ENCODE measurements at regions not wholly inside any gene's neighbourhood (a gene's known extent, or its start where the extent isn't known, plus 50 kb on each side); places are given as distances from the start of the nearest gene placed in this dataset.

DNA sequence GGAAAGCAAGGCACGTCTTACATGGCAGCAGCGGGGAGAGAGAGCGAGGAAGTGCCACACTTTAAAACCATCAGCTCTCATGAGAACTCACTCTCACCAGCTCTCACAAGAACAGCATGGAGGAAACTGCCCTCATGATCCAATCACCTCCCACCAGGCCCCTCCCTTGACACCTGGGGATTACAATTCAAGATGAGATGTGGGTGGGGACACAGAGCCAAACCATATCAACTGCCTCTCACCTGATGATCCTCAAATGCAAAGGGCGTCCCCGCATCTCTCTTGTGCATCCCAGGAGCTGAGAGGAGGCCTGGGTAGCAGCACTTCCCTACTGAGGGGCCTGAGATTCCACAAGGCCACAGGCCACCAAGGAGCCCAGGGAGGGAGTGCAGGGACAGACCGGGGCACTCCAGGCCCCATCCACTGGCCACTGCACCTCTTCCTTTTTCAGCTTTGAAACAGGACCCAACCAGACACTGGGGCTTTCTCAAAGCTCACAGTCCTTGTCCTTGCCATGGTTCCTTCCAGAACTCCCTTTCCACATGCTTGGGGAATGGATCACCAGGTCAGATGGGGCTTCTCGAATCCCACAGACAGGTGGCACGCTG lies 54.5 kb upstream of the IL17B start:
- CTCF ChIA-PET, result no interaction called here
- Histone ChIP-seq H3K36me3 (ENCODE audit: low read depth, low read length) (no peaks in the 10 kb centered on the region), H3K4me2 (ENCODE audit: low read length) (no peak overlapping the region), H3K27ac (ENCODE audit: low read length) (no peak overlapping the region), H3K4me3 (ENCODE audit: low read length) (no peak overlapping the region), H3K9me2 (replicated peaks; ENCODE audit: low read length) (no peaks in the 10 kb centered on the region), H4K20me1 (ENCODE audit: low read length) (no peaks in the 10 kb centered on the region), H3K4me1 (ENCODE audit: insufficient read depth, low read length) (peaks cover 16% of the 10 kb centered on the region), H3K9ac (ENCODE audit: low read length) (no peak overlapping the region), H3K79me2 (ENCODE audit: low read length) (no peaks in the 10 kb centered on the region), H2AFZ (ENCODE audit: low read length) (no peak overlapping the region), H3F3A (ENCODE audit: low read length, unreplicated experiment) (no peaks in the 10 kb centered on the region), H3K9me3 (ENCODE audit: low read length) (no peaks in the 10 kb centered on the region), H3K27me3 (ENCODE audit: low read length) (no peaks in the 10 kb centered on the region)
- no TSS peak for BruUV-seq (replicated peaks)
- ATAC-seq, result no peak
- TF ChIP-seq EZH2phosphoT487 (IDR thresholded peaks at IDR 0.05; ENCODE audit: borderline replicate concordance, low read length) (no peak), EZH2 (IDR thresholded peaks at IDR 0.05; ENCODE audit: low read length, unreplicated experiment) (no peak)
- TF ChIP-seq, protein P1, sequence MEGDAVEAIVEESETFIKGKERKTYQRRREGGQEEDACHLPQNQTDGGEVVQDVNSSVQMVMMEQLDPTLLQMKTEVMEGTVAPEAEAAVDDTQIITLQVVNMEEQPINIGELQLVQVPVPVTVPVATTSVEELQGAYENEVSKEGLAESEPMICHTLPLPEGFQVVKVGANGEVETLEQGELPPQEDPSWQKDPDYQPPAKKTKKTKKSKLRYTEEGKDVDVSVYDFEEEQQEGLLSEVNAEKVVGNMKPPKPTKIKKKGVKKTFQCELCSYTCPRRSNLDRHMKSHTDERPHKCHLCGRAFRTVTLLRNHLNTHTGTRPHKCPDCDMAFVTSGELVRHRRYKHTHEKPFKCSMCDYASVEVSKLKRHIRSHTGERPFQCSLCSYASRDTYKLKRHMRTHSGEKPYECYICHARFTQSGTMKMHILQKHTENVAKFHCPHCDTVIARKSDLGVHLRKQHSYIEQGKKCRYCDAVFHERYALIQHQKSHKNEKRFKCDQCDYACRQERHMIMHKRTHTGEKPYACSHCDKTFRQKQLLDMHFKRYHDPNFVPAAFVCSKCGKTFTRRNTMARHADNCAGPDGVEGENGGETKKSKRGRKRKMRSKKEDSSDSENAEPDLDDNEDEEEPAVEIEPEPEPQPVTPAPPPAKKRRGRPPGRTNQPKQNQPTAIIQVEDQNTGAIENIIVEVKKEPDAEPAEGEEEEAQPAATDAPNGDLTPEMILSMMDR (conservative IDR thresholded peaks at IDR 0.05; ENCODE audit: low read depth, low read length), result no peak
- no peak for DNase-seq
- POLR2A ChIA-PET (ENCODE audit: unreplicated experiment), result no interaction called here
- intact Hi-C loops (cut with micrococcal nuclease), result loop anchor here (1.0 to 2.0 kb wide), 3 partner anchors 116 to 185 kb away; no protein-coding TSS in a partner anchor

DNA sequence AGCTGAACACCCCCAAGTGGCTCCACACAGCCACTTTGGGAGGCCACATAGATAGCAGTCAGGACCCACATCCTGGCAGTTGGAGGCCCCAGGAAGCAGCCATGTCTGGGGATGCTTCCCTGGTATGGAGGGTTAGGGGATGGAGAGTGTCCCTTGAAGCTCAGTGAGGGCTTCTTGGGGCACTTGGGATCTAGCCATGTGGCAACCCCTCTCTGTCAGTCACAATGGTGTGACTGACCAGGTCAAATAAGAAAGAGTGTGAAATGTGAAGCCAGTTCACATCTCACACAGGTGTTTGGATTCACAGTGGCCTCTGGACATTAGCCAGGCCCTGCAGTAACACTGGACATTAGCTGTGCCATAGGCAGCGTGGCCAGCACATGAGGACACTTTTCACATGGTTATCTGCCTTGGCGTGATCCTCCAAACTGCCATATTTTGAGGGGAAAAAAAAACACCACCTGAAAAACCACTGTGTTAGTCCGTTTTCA lies 53.9 kb upstream of the IL17B start:
- no peaks in the 10 kb centered on the region for H3F3A ChIP-seq (ENCODE audit: low read length, unreplicated experiment)
- H3K4me3 ChIP-seq (ENCODE audit: low read length), result no peak overlapping the region
- H3K27ac ChIP-seq (ENCODE audit: low read length), result no peak overlapping the region
- ATAC-seq (no peak), DNase-seq (no peak)
- no TSS peak for BruUV-seq (replicated peaks)
- no peak overlapping the region for H3K9ac ChIP-seq (ENCODE audit: low read length)
- H3K9me3 ChIP-seq (ENCODE audit: low read length), result no peaks in the 10 kb centered on the region
- no peaks in the 10 kb centered on the region for H3K79me2 ChIP-seq (ENCODE audit: low read length)
- TF ChIP-seq, protein P1 (conservative IDR thresholded peaks at IDR 0.05; ENCODE audit: low read depth, low read length), result no peak
- TF ChIP-seq EZH2phosphoT487 (IDR thresholded peaks at IDR 0.05; ENCODE audit: borderline replicate concordance, low read length) (no peak), EZH2 (IDR thresholded peaks at IDR 0.05; ENCODE audit: low read length, unreplicated experiment) (no peak)
- POLR2A ChIA-PET (ENCODE audit: unreplicated experiment), result no interaction called here
- H3K4me2 ChIP-seq (ENCODE audit: low read length), result no peak overlapping the region
- peaks cover 10% of the 10 kb centered on the region; the same call in 1 of the 2 replicates for H3K4me1 ChIP-seq (ENCODE audit: insufficient read depth, low read length)
- CTCF ChIA-PET, result interaction anchor here (0.5 kb wide), 1 partner anchor 89 kb away, joined by 3 read pairs; no protein-coding TSS in a partner anchor
- H2AFZ ChIP-seq (ENCODE audit: low read length), result no peak overlapping the region
- H3K36me3 ChIP-seq (ENCODE audit: low read depth, low read length), result no peaks in the 10 kb centered on the region
- intact Hi-C loops (cut with micrococcal nuclease), result no loop called here
- no peaks in the 10 kb centered on the region for H3K9me2 ChIP-seq (replicated peaks; ENCODE audit: low read length)
- no peaks in the 10 kb centered on the region for H4K20me1 ChIP-seq (ENCODE audit: low read length)
- no peaks in the 10 kb centered on the region for H3K27me3 ChIP-seq (ENCODE audit: low read length)

DNA sequence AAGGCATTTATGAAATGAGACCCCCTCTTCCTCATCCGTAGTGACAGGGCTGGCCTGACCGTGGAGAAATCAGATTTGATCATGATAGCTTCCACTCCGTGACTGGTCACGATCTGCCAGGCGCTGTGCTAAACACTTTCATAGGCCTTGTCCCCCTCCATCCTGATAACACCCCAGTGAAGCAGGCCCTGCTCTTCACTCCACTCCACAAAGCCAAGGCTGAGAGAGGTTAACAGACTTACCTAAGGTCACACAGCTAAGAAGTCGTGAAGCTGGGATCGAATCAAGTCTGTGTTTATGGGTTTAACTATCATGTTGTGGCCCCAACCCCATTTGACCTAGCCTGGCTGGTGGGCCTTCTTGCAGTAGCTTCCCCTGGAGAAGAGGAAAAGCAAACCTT lies 53.3 kb upstream of the IL17B start:
- TF ChIP-seq EZH2 (IDR thresholded peaks at IDR 0.05; ENCODE audit: low read length, unreplicated experiment), result no peak
- no peak for ATAC-seq
- no peaks in the 10 kb centered on the region for H3K36me3 ChIP-seq (ENCODE audit: low read depth, low read length)
- no peak for DNase-seq
- no peak overlapping the region for H3K27ac ChIP-seq (ENCODE audit: low read length)
- BruUV-seq (replicated peaks), result no TSS peak
- H3K4me2 ChIP-seq (ENCODE audit: low read length), result no peak overlapping the region
- no peaks in the 10 kb centered on the region for H3K79me2 ChIP-seq (ENCODE audit: low read length)
- intact Hi-C loops (cut with micrococcal nuclease), result no loop called here
- H3F3A ChIP-seq (ENCODE audit: low read length, unreplicated experiment), result no peaks in the 10 kb centered on the region
- no peak overlapping the region for H3K9ac ChIP-seq (ENCODE audit: low read length)
- H3K9me3 ChIP-seq (ENCODE audit: low read length), result no peaks in the 10 kb centered on the region
- H2AFZ ChIP-seq (ENCODE audit: low read length), result no peak overlapping the region
- ChIA-PET CTCF (interaction anchor here (0.5 kb wide), 1 partner anchor 89 kb away, joined by 3 read pairs; no protein-coding TSS in a partner anchor), POLR2A (ENCODE audit: unreplicated experiment) (no interaction called here)
- H4K20me1 ChIP-seq (ENCODE audit: low read length), result no peaks in the 10 kb centered on the region
- no peaks in the 10 kb centered on the region for H3K9me2 ChIP-seq (replicated peaks; ENCODE audit: low read length)
- no peak overlapping the region for H3K4me3 ChIP-seq (ENCODE audit: low read length)
- H3K27me3 ChIP-seq (ENCODE audit: low read length), result no peaks in the 10 kb centered on the region
- peaks cover 4% of the 10 kb centered on the region; the same call in 1 of the 2 replicates for H3K4me1 ChIP-seq (ENCODE audit: insufficient read depth, low read length)
